IgD-negative memory B cell (primary cell): ENCODE measurements at regions not wholly inside any gene's neighbourhood (a gene's known extent, or its start where the extent isn't known, plus 50 kb on each side); places are given as distances from the start of the nearest gene placed in this dataset.

Experiments used
- H3K27ac Mint-ChIP-seq, 3 donors: one replicate each; pipeline ENCODE4 v1.8.0; 2020 to 2022; ENCODE audit warnings: mild to moderate bottlenecking in 3 of 3, mixed read lengths in 3 of 3, moderate library complexity in 1 of 3
- H3K27me3 Mint-ChIP-seq: one replicate; pipeline ENCODE4 v1.8.0; 2021; ENCODE audit warnings: mixed read lengths
- H3K36me3 Mint-ChIP-seq: one replicate; pipeline ENCODE4 v1.8.0; 2020; ENCODE audit warnings: mild to moderate bottlenecking, mixed read lengths
- H3K4me1 Mint-ChIP-seq, 3 donors: one replicate each; pipeline ENCODE4 v1.8.0; 2020 to 2022; ENCODE audit warnings: mixed read lengths in 3 of 3, mild to moderate bottlenecking in 1 of 3
- H3K4me3 Mint-ChIP-seq, 4 donors: one replicate each; pipeline ENCODE4 v1.8.0; 2020 to 2022; ENCODE audit warnings: mild to moderate bottlenecking in 4 of 4, mixed read lengths in 4 of 4, moderate library complexity in 3 of 4
- H3K9me3 Mint-ChIP-seq, 3 donors: one replicate each; pipeline ENCODE4 v1.8.0; 2020 to 2021; ENCODE audit warnings: mixed read lengths in 3 of 3, mild to moderate bottlenecking in 1 of 3

DNA sequence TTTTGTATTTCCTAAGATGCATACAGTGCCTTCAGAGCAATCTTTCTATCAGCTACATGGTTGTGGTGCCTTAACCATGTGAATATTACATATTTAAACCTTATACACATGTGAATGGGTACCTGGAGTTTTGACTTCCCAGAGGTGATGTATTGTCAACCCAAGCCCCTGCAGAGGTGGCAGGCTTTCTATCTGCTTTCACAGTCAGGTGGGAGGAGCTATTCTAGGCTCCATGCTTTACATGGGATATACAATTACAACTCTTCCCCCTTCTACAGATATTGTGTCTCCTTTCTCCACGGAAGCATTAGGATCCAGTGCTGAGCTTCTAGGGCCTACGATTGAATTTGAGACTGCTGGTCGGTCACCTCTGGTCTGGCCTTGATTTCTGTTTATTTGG lies 89.8 kb upstream of the TUT7 start:
- no peak overlapping the region for H3K27ac Mint-ChIP-seq
- H3K4me1 Mint-ChIP-seq = no peaks in the 10 kb centered on the region
- no peak overlapping the region for H3K4me3 Mint-ChIP-seq
- H3K9me3 Mint-ChIP-seq = peaks cover 1 to 4% (median 3%) of the 10 kb centered on the region in 3 donors
- H3K27me3 Mint-ChIP-seq = peaks cover 9% of the 10 kb centered on the region
- no peaks in the 10 kb centered on the region for H3K36me3 Mint-ChIP-seq

- Mint-ChIP-seq H3K27me3 (no peaks in the 10 kb centered on the region), H3K4me3 (no peak overlapping the region), H3K27ac (no peak overlapping the region)
Observed at GRCh38 chr9:86434039-86434726, 80.0 kb upstream of the TUT7 start.

DNA sequence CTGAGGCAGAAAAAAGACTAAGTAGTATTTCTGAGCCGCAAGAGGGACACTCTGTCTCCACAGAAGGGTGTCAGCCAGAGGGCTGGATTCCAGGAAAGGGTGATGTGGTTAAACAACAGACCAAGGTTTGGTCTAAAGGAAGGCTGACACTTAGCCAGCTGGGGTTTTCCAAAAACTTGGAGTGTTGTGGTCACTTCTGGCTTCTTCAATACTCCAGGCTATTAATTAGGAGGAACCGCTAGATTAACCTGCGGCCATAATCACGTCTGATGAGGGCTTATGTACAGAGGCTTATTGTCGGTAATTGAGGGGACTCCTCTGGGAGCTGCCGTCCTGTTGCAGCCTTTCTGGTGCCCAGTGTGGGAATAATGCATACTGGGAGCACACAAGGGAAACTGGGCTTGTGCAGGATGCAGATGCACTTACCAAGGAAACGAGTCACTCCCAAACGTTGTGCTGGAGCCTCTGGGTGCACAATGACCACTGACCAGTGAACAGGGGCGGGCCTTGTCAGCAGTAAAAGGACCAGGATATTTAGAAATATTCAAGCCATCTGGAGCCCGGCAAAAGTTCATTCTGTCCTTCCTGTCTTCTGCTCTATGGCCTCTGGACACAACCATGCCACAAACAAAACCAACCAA lies 70.2 kb upstream of the TUT7 start:
- Mint-ChIP-seq H3K36me3 (peaks cover 2% of the 10 kb centered on the region), H3K9me3 (no peaks in the 10 kb centered on the region), H3K27ac (no peak overlapping the region), H3K27me3 (peaks cover 4% of the 10 kb centered on the region), H3K4me1 (no peaks in the 10 kb centered on the region), H3K4me3 (no peak overlapping the region)

More at GRCh38 chr9:86434039-86434726, 80.0 kb upstream of the TUT7 start:
- peaks cover 2% of the 10 kb centered on the region for H3K36me3 Mint-ChIP-seq
- peaks cover 3 to 12% (median 4%) of the 10 kb centered on the region in 3 donors for H3K9me3 Mint-ChIP-seq
- H3K4me1 Mint-ChIP-seq = peaks cover 0 to 3% (median 0%) of the 10 kb centered on the region in 3 donors

- H3K4me3 Mint-ChIP-seq = no peak overlapping the region
- H3K9me3 Mint-ChIP-seq = peaks cover 0 to 5% (median 0%) of the 10 kb centered on the region in 3 donors
- no peaks in the 10 kb centered on the region for H3K27me3 Mint-ChIP-seq
- no peak overlapping the region for H3K27ac Mint-ChIP-seq
- no peaks in the 10 kb centered on the region for H3K36me3 Mint-ChIP-seq
- H3K4me1 Mint-ChIP-seq = no peaks in the 10 kb centered on the region
Observed at GRCh38 chr9:86413971-86414880, 60.0 kb upstream of the TUT7 start.

- Mint-ChIP-seq H3K4me3 (no peak overlapping the region), H3K9me3 (peaks cover 0 to 5% (median 0%) of the 10 kb centered on the region in 3 donors), H3K27me3 (peaks cover 16% of the 10 kb centered on the region), H3K27ac (no peak overlapping the region), H3K4me1 (no peaks in the 10 kb centered on the region), H3K36me3 (no peaks in the 10 kb centered on the region)
Observed at GRCh38 chr9:86410281-86410680, 56.1 kb upstream of the TUT7 start.

- Mint-ChIP-seq H3K27ac (no peak overlapping the region), H3K4me1 (no peaks in the 10 kb centered on the region), H3K27me3 (peaks cover 24% of the 10 kb centered on the region), H3K36me3 (no peaks in the 10 kb centered on the region), H3K9me3 (peaks cover 0 to 5% (median 0%) of the 10 kb centered on the region in 3 donors), H3K4me3 (no peak overlapping the region)
Observed at GRCh38 chr9:86408121-86408520, 53.9 kb upstream of the TUT7 start.

DNA sequence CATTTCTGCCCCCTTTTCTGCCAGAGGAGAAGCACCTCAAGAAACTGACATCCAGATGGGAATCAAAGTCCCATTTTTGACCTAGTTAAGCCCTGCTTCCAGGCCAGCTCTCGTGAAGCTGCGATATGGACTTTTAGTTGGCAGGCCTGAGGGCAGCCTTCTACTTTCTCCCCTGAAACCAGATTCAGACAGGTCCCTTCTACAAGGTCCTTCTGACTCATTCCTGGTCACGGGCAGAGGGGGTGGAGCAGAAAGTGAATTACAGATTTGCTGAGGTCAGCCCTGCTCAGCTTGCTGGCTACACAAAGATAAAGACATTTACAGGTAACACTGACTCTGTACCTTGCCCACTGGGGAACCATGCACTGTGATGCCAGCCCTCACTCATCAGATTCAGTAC lies 52.8 kb upstream of the TUT7 start:
- Mint-ChIP-seq H3K27me3 (peaks cover 25% of the 10 kb centered on the region), H3K9me3 (peaks cover 0 to under 1% (median 0%) of the 10 kb centered on the region in 3 donors), H3K36me3 (no peaks in the 10 kb centered on the region)

GRCh38 chr9:86406366-86406765 lies 52.2 kb upstream of the TUT7 start:
- Mint-ChIP-seq H3K4me3 (no peak overlapping the region), H3K27me3 (peaks cover 27% of the 10 kb centered on the region), H3K27ac (no peak overlapping the region), H3K9me3 (no peaks in the 10 kb centered on the region), H3K36me3 (no peaks in the 10 kb centered on the region), H3K4me1 (peaks cover 0 to 2% (median 0%) of the 10 kb centered on the region in 3 donors)

More for the DNA sequence above, 52.8 kb upstream of the TUT7 start:
- Mint-ChIP-seq H3K27ac (no peak overlapping the region), H3K4me1 (peaks cover 0 to 2% (median 0%) of the 10 kb centered on the region in 3 donors), H3K4me3 (no peak overlapping the region)

DNA sequence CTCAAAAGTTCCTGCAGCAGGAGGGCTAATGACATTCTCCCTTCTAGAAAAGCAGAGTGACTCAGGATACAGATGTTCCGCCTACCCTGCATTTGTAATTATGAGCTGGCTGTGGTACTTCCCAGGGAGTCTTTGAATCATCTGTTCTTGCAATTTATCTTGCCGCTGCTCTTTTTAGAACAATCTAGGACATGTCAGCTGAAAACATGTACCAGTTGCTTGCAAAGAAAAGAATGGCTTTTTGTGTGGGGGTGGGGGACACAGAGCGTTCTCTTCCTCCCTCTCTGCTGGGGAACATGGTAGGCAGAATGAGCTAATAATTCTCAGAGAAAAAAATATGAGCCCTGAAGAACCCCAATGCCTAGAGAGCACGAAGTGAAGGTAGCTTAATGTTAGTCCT lies 51.7 kb upstream of the TUT7 start:
- no peak overlapping the region for H3K4me3 Mint-ChIP-seq
- peaks cover 27% of the 10 kb centered on the region for H3K27me3 Mint-ChIP-seq
- H3K27ac Mint-ChIP-seq = no peak overlapping the region
- H3K9me3 Mint-ChIP-seq = no peaks in the 10 kb centered on the region
- peaks cover 0 to 2% (median 0%) of the 10 kb centered on the region in 3 donors for H3K4me1 Mint-ChIP-seq
- no peaks in the 10 kb centered on the region for H3K36me3 Mint-ChIP-seq

DNA sequence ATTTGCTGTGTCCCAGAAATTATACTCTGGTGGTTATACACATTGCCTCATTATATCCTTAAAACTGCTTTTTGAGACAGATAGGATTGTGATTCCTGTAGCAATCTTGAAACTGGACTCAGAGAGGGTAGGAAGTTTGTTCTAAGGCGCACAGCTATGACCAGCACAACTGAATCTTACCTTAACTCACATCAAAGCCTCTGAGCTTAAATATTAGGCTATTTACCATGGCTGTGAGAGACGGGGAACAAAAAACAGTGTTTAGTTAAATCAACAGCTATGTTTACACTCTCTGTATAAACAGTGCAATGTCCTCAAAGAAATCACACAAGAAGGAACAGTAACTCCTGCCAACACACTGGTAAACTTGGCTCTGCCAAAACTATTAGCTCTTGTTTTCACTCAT lies 50.9 kb upstream of the TUT7 start:
- H3K27ac Mint-ChIP-seq = no peak overlapping the region
- H3K4me3 Mint-ChIP-seq = no peak overlapping the region
- peaks cover 0 to 2% (median 0%) of the 10 kb centered on the region in 3 donors for H3K4me1 Mint-ChIP-seq
- H3K27me3 Mint-ChIP-seq = peaks cover 29% of the 10 kb centered on the region
- no peaks in the 10 kb centered on the region for H3K36me3 Mint-ChIP-seq
- no peaks in the 10 kb centered on the region for H3K9me3 Mint-ChIP-seq
